HG03378 (cell line): ENCODE measurements at regions not wholly inside any gene's neighbourhood (a gene's known extent, or its start where the extent isn't known, plus 50 kb on each side); places are given as distances from the start of the nearest gene placed in this dataset.
"Not testable (repeated sequence)": the region's sequence is repeated elsewhere in the genome, so short reads cannot be mapped to it uniquely, and the experiment has no call there.

Experiments
- ATAC-seq: cut with Tn5 transposase; IDR thresholded peaks from one replicate; pipeline ENCODE4 v1.9.1; 2021; ENCODE audit warnings: mild to moderate bottlenecking, moderate library complexity; ENCODE audit not compliant: unreplicated experiment

- ATAC-seq = no peak
These were observed 128.1 kb upstream of the NUDT12 start for GRCh38 chr5:103690676-103691075.

GRCh38 chr5:103679873-103680272 lies 117.3 kb upstream of the NUDT12 start:
- no peak for ATAC-seq

GRCh38 chr5:103676198-103676597 lies 113.6 kb upstream of the NUDT12 start:
- ATAC-seq = not testable (repeated sequence)

- ATAC-seq = no peak
These were observed 112.2 kb upstream of the NUDT12 start for GRCh38 chr5:103674739-103675138.

- ATAC-seq = no peak
These were observed 111.7 kb upstream of the NUDT12 start for GRCh38 chr5:103674251-103674650.

GRCh38 chr5:103669615-103670014 lies 107.0 kb upstream of the NUDT12 start:
- ATAC-seq = no peak

GRCh38 chr5:103668281-103668680 lies 105.7 kb upstream of the NUDT12 start:
- ATAC-seq = no peak

GRCh38 chr5:103667068-103667467 lies 104.5 kb upstream of the NUDT12 start:
- ATAC-seq = no peak

GRCh38 chr5:103657301-103657700 lies 94.7 kb upstream of the NUDT12 start:
- ATAC-seq = no peak

GRCh38 chr5:103648086-103648485 lies 85.5 kb upstream of the NUDT12 start:
- no peak for ATAC-seq

- no peak for ATAC-seq
These were observed 84.4 kb upstream of the NUDT12 start for GRCh38 chr5:103646698-103647614.

- ATAC-seq = no peak
These were observed 83.2 kb upstream of the NUDT12 start for GRCh38 chr5:103645816-103646215.

GRCh38 chr5:103638979-103639378 lies 76.4 kb upstream of the NUDT12 start:
- ATAC-seq = no peak

- ATAC-seq = no peak
These were observed 62.1 kb upstream of the NUDT12 start for GRCh38 chr5:103624675-103625074.

- ATAC-seq = no peak
These were observed 61.5 kb upstream of the NUDT12 start for GRCh38 chr5:103624035-103624480.

- no peak for ATAC-seq
These were observed 60.8 kb upstream of the NUDT12 start for GRCh38 chr5:103623425-103623824.

- ATAC-seq = no peak
These were observed 59.0 kb upstream of the NUDT12 start for GRCh38 chr5:103621548-103621930.

GRCh38 chr5:103620851-103621547 lies 58.4 kb upstream of the NUDT12 start:
- ATAC-seq = no peak

- no peak for ATAC-seq
These were observed 55.3 kb upstream of the NUDT12 start for GRCh38 chr5:103617913-103618312.

- no peak for ATAC-seq
These were observed 54.5 kb upstream of the NUDT12 start for GRCh38 chr5:103617090-103617489.

- no peak for ATAC-seq
These were observed 50.0 kb upstream of the NUDT12 start for GRCh38 chr5:103612545-103612944.
